HG03439 (cell line): ENCODE measurements at regions not wholly inside any gene's neighbourhood (a gene's known extent, or its start where the extent isn't known, plus 50 kb on each side); places are given as distances from the start of the nearest gene placed in this dataset.

Experiments
- ATAC-seq: cut with Tn5 transposase; IDR thresholded peaks from one replicate; pipeline ENCODE4 v1.9.1; 2021; ENCODE audit warnings: mild to moderate bottlenecking, moderate library complexity; ENCODE audit not compliant: unreplicated experiment

DNA sequence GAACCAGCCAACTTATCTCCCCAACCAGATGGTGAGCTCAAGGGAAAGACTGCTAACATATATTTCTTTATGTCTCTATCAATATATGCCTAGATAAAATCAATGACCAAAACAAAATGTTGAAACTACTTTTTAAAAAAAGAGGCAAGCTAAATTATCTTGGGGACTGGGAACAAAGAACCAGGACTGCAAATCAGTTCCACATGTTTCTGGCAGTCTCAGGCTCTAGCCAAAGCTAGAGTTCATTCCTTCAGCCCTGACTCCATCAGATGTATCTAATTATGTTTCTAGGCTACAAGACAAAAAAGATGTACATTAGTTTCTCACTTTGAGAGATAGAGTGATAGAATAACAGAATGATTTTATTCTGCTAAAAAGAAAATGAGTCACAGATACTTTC, 1290.3 kb upstream of the SORCS1 start:
- ATAC-seq, result no peak

DNA sequence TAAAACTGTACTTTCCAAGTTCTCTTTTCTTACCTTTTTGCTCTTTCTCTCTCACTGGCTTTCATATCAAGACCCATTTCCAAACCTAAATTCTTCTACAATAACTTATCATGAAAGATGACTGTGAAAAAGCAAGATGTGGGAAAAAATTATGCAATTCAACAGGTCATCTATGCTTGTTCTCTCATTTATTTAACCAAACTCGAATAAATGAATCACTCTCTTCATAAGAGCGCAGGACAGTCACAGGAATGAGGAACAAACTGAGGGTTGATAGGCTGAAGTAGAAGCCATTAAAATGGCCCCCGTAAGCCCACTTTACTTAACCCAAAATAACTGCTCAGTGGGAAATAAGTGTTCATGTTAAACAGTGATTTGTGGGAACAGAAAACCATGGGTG, 1289.7 kb upstream of the SORCS1 start:
- no peak for ATAC-seq

DNA sequence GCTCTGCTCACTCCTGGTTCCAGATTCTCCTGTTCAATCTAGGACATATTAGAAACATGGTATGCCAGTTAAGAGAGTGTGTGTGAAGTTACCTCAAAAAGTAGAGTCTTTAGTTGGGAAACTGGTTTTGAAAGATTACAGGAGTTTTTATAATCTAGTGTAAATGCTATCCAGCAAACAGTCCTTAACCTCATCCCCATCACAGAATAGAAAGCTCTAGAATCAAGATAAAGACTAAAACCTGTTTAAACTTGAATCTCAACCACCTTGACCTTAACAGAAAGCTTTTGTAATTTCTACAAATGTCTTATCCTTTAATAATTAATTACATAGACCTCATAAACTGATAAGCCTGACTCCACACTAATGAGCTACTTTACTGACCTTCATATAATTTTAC, 1288.7 kb upstream of the SORCS1 start:
- no peak for ATAC-seq

DNA sequence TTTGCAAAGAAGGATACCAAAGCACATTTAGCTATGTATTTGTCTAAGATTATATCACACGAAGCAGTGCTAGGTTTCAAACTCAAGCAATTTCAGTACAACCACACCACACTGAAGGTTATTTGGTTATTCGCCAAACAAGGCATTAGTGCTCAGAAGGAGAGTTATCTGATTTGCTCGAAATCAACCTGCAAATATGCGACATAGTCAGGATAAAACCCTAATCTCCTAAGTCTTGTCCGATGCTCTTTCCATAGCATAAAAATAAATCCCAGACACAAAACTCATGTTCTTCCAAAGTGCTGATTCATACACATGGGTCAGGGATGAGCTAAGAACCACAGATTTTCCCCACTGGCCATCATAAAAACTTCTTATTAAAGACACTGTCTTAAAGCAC, 1288.0 kb upstream of the SORCS1 start:
- ATAC-seq, result no peak

DNA sequence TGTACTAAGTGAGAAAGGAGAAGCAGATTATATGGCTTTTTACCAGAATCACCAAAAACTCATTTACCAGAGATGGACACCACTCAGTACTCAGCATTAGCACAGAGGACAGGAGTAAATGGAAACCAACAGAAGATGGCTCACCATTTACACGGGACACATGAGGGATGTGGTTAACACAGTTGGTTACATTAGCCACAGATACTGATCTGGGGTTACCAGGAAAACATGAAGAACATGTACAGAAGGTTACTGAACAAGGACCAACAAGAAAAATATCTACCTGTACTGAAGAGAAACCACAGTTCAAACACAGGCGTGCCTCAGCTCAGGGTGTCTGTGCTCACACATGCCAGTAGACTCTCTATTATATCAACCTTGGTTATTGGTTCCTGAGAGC, 1285.8 kb upstream of the SORCS1 start:
- no peak for ATAC-seq

DNA sequence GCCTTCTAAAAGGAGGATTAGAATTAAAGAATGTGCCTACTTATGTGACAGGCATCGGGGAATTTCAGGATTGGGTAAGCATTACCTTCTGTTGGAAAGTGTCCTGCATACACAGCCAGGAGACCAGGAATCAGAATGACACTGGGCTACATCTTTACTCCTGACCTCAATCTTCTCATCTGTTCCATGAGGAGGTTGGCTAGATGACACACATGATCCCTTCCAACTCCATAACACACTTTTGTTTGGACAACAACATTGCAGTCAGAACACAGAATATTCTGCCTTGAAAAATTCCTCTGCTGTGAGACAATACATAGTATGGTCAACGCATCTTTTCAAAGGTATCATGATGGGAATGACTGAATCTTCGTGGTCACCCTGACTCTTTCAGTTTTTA, 1281.2 kb upstream of the SORCS1 start:
- no peak for ATAC-seq

GRCh38 chr10:108443636-108444035, 1279.1 kb upstream of the SORCS1 start:
- no peak for ATAC-seq

DNA sequence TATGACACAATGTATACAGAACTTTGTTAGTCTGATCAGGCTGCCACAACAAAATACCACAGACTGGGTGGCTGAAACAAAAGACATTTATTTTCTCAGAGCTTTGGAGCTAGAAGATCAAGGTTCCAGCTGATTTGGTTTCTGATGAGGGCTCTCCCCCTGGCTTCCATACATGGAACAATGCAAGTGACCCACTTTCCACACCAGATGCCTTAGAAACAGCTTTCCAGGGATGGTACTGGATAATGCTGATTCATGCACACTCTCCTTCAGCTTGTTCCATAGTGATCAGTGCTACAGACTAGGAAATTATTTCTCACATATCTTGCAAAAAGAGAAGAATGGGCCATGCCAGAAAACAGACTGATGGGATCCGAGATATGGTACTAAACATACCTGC, 1274.9 kb upstream of the SORCS1 start:
- ATAC-seq, result no peak

DNA sequence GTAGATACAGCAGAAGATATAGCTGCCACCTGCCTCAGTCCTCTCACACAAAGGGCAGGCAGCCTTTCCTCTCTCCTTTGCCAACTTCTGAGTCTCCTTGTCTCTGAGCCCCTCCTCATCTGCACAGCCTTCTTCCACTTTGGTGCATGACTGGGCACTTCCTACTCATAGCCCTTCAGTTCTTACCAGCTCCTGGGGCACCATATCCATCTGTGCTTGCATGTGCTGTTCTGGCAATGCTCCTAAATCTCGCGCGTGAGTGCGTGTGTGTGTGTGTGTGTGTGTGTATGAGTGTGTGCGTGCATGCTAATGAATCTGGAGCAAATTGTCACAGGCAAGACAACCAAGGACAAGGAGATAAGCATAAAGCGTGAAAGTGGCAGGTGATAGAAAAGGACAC, 1271.6 kb upstream of the SORCS1 start:
- ATAC-seq, result no peak

GRCh38 chr10:108434559-108435252, 1270.2 kb upstream of the SORCS1 start:
- ATAC-seq, result no peak

DNA sequence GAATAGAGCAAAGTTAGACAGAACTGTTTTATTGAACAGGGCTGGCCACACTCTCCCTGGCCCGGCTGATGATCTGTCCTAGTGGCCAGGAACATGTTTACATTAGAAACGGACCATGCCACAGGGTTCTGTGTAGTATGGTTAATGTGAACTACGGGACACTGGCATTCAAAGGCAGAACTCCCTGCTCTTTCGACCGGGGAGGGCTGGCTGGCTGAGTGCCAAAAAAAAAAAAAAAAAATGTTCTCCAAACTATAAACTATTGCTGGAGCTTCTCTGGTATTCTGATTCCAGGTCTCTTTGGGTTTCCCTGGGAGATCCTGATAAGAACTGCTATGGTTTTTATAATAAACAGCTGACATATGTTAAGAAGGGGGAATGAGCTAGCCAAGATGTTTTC, 1262.6 kb upstream of the SORCS1 start:
- no peak for ATAC-seq

GRCh38 chr10:108425283-108425964, 1260.9 kb upstream of the SORCS1 start:
- no peak for ATAC-seq

DNA sequence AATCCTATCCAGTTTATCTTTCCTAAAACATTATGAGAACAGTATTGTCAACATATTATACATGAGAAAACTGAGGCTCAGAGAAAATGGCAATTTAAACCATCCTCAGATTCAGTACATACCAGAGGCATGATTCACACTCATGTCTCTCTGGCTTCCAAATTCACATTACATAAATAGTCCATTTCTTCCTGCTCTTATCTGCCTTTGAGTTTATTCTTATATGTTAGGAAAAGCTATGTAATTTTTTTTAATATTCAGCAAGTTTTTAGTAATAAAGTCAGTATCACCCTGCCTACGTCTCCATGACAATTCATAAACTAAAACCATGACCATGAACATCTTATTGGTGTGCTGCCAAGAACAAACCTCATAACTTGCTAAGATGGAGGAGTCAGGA, 1260.2 kb upstream of the SORCS1 start:
- ATAC-seq, result no peak

DNA sequence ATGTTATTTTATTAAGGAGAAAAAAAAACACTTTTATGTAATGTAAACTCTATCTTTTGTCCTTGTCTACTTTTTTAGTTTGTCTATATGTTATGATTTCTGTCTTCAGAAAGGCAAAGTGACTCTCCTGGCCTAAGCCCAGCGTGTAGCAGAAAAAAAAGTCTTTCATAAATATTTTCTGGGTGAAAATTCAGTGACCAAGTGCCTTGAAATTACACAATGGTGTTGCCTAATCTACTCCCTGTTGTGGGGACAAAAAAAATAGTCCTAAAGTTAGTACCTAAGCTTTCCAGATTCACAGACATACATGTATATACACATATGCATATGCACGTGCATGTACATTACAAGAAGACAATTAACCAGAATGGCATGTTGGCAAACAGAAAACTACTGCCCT, 1257.8 kb upstream of the SORCS1 start:
- ATAC-seq, result no peak

GRCh38 chr10:108421266-108421665, 1256.8 kb upstream of the SORCS1 start:
- ATAC-seq, result no peak

DNA sequence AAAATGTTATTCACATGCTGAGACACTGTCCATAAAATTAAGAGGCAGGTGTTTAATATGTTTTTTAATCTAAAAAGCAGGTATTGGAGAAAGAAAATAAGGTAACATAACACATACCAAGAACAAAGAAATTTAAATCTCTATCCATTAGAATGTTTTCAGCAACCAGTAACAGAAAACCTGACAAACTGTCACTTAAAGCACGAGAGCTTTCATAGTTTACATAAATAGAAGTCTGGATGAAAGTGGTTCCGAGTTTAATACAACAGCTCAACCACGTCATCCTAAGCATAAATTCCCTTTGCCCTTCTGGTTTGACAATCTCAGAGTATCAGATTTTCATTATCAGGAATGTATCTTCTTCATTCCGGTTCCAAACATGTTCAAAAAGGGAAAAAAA, 1249.4 kb upstream of the SORCS1 start:
- ATAC-seq, result no peak

DNA sequence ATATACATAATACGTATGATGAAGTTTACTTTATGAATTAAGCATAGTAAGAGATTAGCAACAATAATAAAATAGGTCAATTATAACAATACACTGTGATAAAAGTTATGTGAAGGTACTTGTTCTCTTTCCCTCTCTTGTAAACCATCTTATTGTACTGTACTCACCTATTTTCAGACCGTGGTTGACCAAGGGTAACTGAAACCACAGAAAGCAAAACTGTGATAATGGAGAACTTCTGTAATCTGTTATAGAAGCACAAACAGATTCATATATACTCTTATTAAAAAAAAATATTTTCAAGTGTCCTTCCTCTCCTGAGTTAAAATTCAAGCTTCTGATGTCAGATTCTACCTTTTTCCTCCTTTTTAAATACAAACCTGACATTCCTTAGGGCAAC, 1247.8 kb upstream of the SORCS1 start:
- ATAC-seq, result no peak

GRCh38 chr10:108411894-108412293, 1247.4 kb upstream of the SORCS1 start:
- no peak for ATAC-seq

GRCh38 chr10:108411206-108411605, 1246.7 kb upstream of the SORCS1 start:
- ATAC-seq, result no peak

- no peak for ATAC-seq
Observed at GRCh38 chr10:108410236-108410635, 1245.7 kb upstream of the SORCS1 start.

DNA sequence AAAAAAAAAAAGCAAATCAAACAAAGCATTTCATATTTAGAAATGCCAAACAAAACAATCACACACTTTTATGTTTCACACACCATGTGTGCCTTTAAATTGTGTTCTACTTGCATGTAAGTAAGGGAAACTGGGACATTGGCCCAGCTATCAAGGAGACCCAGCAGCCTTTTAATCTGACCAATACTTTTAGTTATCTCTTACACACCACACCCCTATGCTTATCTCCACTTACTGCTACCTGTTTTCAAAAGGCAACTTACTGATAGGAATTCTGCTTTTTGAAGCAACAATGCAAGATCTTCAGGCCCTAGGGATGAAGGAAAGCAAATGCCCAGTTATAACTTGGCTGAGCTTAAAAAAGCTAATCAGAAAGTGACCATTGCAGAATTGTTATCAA, 1244.8 kb upstream of the SORCS1 start:
- ATAC-seq, result no peak

DNA sequence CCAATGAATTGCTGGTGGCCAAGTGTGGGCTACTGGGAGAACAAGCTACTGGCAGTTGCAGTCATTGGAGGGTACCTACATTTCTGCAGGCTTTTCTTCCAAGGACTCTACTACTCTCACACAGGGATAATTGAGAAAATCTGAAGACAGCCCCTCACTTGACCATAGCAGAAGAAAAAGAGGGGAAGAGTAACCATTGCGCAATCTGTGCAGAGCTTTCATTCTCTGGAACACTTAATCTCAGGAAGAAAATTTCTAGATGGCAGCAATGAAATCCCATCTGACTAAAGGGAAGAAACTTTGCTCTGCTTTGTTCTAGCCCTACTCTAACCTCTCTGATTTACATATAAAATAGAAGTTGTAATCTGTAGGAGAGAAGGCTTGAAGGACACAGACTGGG, 1239.6 kb upstream of the SORCS1 start:
- ATAC-seq, result no peak

DNA sequence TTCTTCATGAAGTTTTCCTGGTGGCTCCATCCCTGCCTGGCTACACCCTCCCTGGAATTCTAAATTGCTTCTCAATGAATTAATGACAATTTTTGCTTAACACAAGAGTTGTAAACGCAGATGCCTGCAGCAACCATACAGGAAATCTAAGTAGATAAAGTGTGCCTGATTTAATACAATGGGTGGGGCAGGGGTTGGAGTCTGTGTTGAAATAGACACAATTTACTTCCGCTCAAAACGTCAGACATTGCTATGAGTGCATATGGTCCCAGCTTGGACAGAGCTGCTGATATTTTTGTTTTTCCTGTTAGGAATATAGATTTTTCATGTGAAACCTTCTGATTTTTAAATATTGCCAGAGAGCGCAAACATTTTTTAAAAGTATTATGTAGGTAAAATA, 1235.0 kb upstream of the SORCS1 start:
- no peak for ATAC-seq
